ENCODE measurements at regions not wholly inside any gene's neighbourhood (a gene's known extent, or its start where the extent isn't known, plus 50 kb on each side); places are given as distances from the start of the nearest gene placed in this dataset.

GRCh38 chr13:85441975-85442374 lies 357.2 kb downstream of the SLITRK6 start:
- H3K4me3 ChIP-seq (ENCODE audit: low read depth, low read length): no peak overlapping the region
- peaks cover 3% of the 10 kb centered on the region; the same call in 1 of the 2 replicates for H3K4me1 ChIP-seq
- DNase-seq: no peak
- TF ChIP-seq CTCF (IDR thresholded peaks at IDR 0.05; ENCODE audit: low read depth, low read length): no peak
- no peaks in the 10 kb centered on the region for H3K9me3 ChIP-seq
- H3K27me3 ChIP-seq: no peaks in the 10 kb centered on the region
- no peaks in the 10 kb centered on the region for H3K36me3 ChIP-seq

GRCh38 chr13:85441364-85441763 lies 357.9 kb downstream of the SLITRK6 start:
- no peak for TF ChIP-seq CTCF (IDR thresholded peaks at IDR 0.05; ENCODE audit: low read depth, low read length)
- no peaks in the 10 kb centered on the region for H3K27me3 ChIP-seq
- no peak overlapping the region for H3K4me3 ChIP-seq (ENCODE audit: low read depth, low read length)
- H3K4me1 ChIP-seq: peaks cover 9% of the 10 kb centered on the region
- no peak for DNase-seq
- no peaks in the 10 kb centered on the region for H3K36me3 ChIP-seq
- H3K9me3 ChIP-seq: no peaks in the 10 kb centered on the region

GRCh38 chr13:85436029-85436428 lies 363.2 kb downstream of the SLITRK6 start:
- no peak overlapping the region for H3K4me3 ChIP-seq (ENCODE audit: low read depth, low read length)
- TF ChIP-seq CTCF (IDR thresholded peaks at IDR 0.05; ENCODE audit: low read depth, low read length): no peak
- no peak for DNase-seq
- H3K4me1 ChIP-seq: peaks cover 10% of the 10 kb centered on the region
- H3K36me3 ChIP-seq: no peaks in the 10 kb centered on the region
- H3K27me3 ChIP-seq: no peaks in the 10 kb centered on the region
- no peaks in the 10 kb centered on the region for H3K9me3 ChIP-seq

- no peak for DNase-seq
- TF ChIP-seq CTCF (IDR thresholded peaks at IDR 0.05; ENCODE audit: low read depth, low read length): no peak
Measured at GRCh38 chr13:85434927-85435326, 364.3 kb downstream of the SLITRK6 start.

GRCh38 chr13:85432881-85433280 lies 366.3 kb downstream of the SLITRK6 start:
- H3K4me3 ChIP-seq (ENCODE audit: low read depth, low read length): no peak overlapping the region
- H3K9me3 ChIP-seq: no peaks in the 10 kb centered on the region
- DNase-seq: no peak
- no peaks in the 10 kb centered on the region for H3K27me3 ChIP-seq
- H3K4me1 ChIP-seq: peaks cover 10% of the 10 kb centered on the region
- H3K36me3 ChIP-seq: no peaks in the 10 kb centered on the region
- TF ChIP-seq CTCF (IDR thresholded peaks at IDR 0.05; ENCODE audit: low read depth, low read length): no peak

More at GRCh38 chr13:85434927-85435326, 364.3 kb downstream of the SLITRK6 start:
- Histone ChIP-seq H3K4me3 (ENCODE audit: low read depth, low read length) (no peak overlapping the region), H3K4me1 (peaks cover 10% of the 10 kb centered on the region), H3K9me3 (no peaks in the 10 kb centered on the region), H3K36me3 (no peaks in the 10 kb centered on the region), H3K27me3 (no peaks in the 10 kb centered on the region)

- Histone ChIP-seq H3K27me3 (no peaks in the 10 kb centered on the region), H3K9me3 (no peaks in the 10 kb centered on the region), H3K4me1 (peaks cover 4% of the 10 kb centered on the region), H3K4me3 (ENCODE audit: low read depth, low read length) (no peak overlapping the region), H3K36me3 (no peaks in the 10 kb centered on the region)
- TF ChIP-seq CTCF (IDR thresholded peaks at IDR 0.05; ENCODE audit: low read depth, low read length): no peak
- DNase-seq: no peak
Measured at GRCh38 chr13:85431720-85432119, 367.5 kb downstream of the SLITRK6 start.

Measured in BE2C (cell line).